ENCODE measurements at regions not wholly inside any gene's neighbourhood (a gene's known extent, or its start where the extent isn't known, plus 50 kb on each side); places are given as distances from the start of the nearest gene placed in this dataset.
"Not testable (repeated sequence)": the region's sequence is repeated elsewhere in the genome, so short reads cannot be mapped to it uniquely, and the experiment has no call there.

GRCh38 chr4:111957997-111958396 is 187.3 kb upstream of the FAM241A start:
- ATAC-seq (no peak), DNase-seq (no peak)
- intact Hi-C loops (cut with DNase I), result no loop called here

- intact Hi-C loops (cut with DNase I), result no loop called here
- DNase-seq (no peak), ATAC-seq (no peak)
These were observed 186.0 kb upstream of the FAM241A start for GRCh38 chr4:111959222-111959621.

GRCh38 chr4:111960241-111960667 is 185.0 kb upstream of the FAM241A start:
- intact Hi-C loops (cut with DNase I), result no loop called here
- no peak for DNase-seq
- ATAC-seq, result no peak

- ATAC-seq; intact Hi-C loops (cut with DNase I); DNase-seq: not testable (repeated sequence)
These were observed 184.2 kb upstream of the FAM241A start for GRCh38 chr4:111961026-111961425.

GRCh38 chr4:111961809-111962208 is 183.4 kb upstream of the FAM241A start:
- ATAC-seq (no peak), DNase-seq (no peak)
- intact Hi-C loops (cut with DNase I), result no loop called here

GRCh38 chr4:111963158-111963700 is 182.0 kb upstream of the FAM241A start:
- no peak for ATAC-seq
- DNase-seq, result no peak
- intact Hi-C loops (cut with DNase I), result no loop called here

GRCh38 chr4:111977419-111977965 is 167.8 kb upstream of the FAM241A start:
- no peak for DNase-seq
- intact Hi-C loops (cut with DNase I), result no loop called here
- ATAC-seq, result no peak

- no peak for DNase-seq
- ATAC-seq, result no peak
- intact Hi-C loops (cut with DNase I), result no loop called here
These were observed 165.3 kb upstream of the FAM241A start for GRCh38 chr4:111979921-111980320.

- no peak for ATAC-seq
- intact Hi-C loops (cut with DNase I), result no loop called here
- no peak for DNase-seq
These were observed 163.2 kb upstream of the FAM241A start for GRCh38 chr4:111982089-111982488.

- intact Hi-C loops (cut with DNase I), result no loop called here
- DNase-seq (no peak), ATAC-seq (no peak)
These were observed 161.0 kb upstream of the FAM241A start for GRCh38 chr4:111984169-111984819.

- no peak for ATAC-seq
- no peak for DNase-seq
- intact Hi-C loops (cut with DNase I), result no loop called here
These were observed 159.8 kb upstream of the FAM241A start for GRCh38 chr4:111985426-111985825.

- intact Hi-C loops (cut with DNase I), result no loop called here
- DNase-seq (no peak), ATAC-seq (peak in 1 of 2 donors; percentile 59)
These were observed 159.2 kb upstream of the FAM241A start for GRCh38 chr4:111986095-111986494.

GRCh38 chr4:111988514-111988913 is 156.7 kb upstream of the FAM241A start:
- no peak for DNase-seq
- intact Hi-C loops (cut with DNase I), result no loop called here
- ATAC-seq, result no peak

GRCh38 chr4:111989817-111990216 is 155.4 kb upstream of the FAM241A start:
- intact Hi-C loops (cut with DNase I), result no loop called here
- DNase-seq (no peak), ATAC-seq (no peak)

GRCh38 chr4:111991163-111991562 is 154.1 kb upstream of the FAM241A start:
- intact Hi-C loops (cut with DNase I), result no loop called here
- DNase-seq (no peak), ATAC-seq (no peak)

GRCh38 chr4:111991797-111992196 is 153.5 kb upstream of the FAM241A start:
- DNase-seq (no peak), ATAC-seq (peak in 1 of 2 donors; percentile 15)
- intact Hi-C loops (cut with DNase I), result no loop called here

GRCh38 chr4:111992351-111993168 is 152.7 kb upstream of the FAM241A start:
- no peak for ATAC-seq
- intact Hi-C loops (cut with DNase I), result no loop called here
- no peak for DNase-seq

GRCh38 chr4:111994392-111994791 is 150.9 kb upstream of the FAM241A start:
- intact Hi-C loops (cut with DNase I), result no loop called here
- ATAC-seq, result no peak
- no peak for DNase-seq

- ATAC-seq (no peak), DNase-seq (no peak)
- intact Hi-C loops (cut with DNase I), result no loop called here
These were observed 147.5 kb upstream of the FAM241A start for GRCh38 chr4:111997785-111998184.

GRCh38 chr4:111999801-112000200 is 145.5 kb upstream of the FAM241A start:
- DNase-seq (no peak), ATAC-seq (no peak)
- intact Hi-C loops (cut with DNase I), result no loop called here

Measured in left cardiac atrium (tissue), 4 donors.